GDM1 (cell line): ENCODE measurements at regions not wholly inside any gene's neighbourhood (a gene's known extent, or its start where the extent isn't known, plus 50 kb on each side); places are given as distances from the start of the nearest gene placed in this dataset.

Experiments
- DNase-seq: peaks from one replicate; lab custom pipeline; 2025; lab: John Stamatoyannopoulos, UW

DNA sequence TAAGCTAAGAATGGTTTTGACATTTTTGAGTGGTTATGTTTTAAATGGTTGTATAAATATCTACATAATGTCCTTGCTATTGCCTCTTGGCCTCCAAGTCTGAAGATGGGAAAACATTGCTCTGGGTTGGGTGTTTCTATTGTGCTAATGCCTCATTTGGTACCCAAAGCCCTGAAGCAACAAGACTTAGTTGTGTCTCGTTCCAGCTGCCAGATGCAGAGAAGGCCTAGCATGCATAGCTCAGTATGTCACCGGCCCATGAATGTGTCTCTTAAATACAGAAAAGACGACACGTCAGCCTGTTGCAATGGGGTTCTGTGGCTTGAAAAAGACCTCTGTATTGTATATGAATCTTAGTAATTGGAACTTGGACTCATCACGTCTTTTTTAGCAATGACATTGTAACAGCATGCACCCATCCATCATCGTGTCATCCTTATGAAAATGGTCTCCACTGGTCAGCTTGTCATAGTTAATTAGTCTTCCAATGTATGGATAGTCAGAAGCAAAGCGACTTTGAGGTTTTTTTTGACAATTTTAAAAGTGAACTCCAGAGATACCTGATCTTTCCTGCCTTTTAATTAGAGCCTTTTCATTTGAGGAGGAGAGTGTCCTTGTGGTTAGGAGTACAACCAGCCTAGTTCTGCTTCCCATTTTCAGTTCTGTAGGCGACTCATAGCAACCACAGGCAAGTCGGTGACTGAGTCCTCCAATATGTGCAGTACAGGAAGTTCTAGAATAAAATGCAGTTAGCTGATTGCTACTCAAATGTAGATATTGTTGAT lies 126.4 kb upstream of the GATB start:
- DNase-seq, result peak; percentile 10

DNA sequence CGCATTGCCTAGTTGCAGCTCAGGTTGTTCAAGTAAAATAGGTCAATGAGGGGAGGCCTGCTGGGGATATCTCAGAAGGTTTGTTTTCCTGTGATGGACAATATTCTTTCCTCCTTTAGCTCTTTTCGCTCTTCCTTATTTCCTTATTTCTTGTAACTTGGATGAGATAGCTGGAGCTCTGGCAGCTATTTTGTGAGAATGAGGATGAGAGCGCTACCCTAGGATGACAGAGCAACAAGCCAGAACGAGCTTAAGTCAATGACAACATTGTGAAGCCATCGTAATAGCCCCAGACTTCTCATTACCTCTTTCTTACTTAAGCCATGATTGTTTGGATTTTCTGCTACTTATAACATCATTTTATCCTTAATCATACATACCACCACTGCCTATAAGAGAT lies 124.3 kb upstream of the GATB start:
- no peak for DNase-seq

DNA sequence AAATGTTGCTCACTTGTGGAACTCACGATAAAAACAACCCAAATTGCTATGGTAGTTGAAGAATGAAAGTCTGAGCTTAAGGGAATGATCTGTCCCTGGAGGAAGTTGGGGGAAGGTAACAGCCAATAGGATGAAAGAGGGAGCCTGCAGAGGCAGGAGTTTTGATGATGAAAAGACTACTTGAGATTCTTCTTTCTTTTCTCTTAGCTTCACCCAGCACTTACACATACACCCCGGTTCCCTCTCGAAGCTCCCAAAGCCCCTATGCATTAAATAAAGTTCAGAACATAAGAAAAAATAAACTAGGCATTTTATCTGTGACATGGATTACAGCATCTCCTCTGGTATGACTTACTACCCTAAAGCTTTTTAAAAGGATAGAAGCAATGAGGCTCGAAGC lies 122.9 kb upstream of the GATB start:
- no peak for DNase-seq

GRCh38 chr4:151882072-151882803 lies 121.4 kb upstream of the GATB start:
- no peak for DNase-seq

DNA sequence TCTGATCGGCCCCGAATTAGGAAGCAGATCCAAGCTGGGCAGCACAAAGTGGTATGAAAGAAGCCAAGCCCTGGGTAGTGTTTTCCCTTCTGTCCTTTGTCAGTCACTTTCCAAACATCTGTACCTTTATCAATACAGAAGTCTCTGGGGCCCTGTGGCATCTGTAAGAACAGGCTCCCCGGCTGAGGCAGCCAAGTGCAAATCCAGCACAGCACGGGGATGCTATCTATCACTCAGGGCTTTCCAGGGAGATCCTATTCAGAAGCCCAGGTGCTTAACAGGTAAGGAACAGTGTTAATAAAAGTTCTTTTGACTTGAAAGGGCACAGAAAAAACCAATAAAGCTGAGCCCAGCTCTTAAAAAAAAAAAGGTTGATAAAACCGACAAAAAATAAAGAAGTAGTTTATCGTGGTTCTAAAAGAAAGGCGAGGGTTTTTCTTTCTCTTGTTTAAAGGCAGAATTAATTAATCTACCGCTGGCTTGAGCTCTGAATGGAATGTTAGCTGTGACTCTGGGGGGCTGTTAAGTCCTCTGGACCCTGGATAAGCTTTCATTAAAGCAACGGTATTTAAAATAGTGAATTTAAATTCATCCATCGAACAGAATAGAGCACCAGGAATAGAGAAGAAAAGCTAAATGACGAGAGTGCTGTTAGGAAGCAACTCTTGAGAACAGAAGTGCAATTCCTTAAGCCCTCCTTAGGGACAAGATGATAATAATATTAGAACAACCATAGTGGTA lies 119.1 kb upstream of the GATB start:
- DNase-seq, result no peak

- no peak for DNase-seq
Measured at GRCh38 chr4:151876381-151876988, 115.7 kb upstream of the GATB start.

GRCh38 chr4:151874328-151874727 lies 113.5 kb upstream of the GATB start:
- DNase-seq, result no peak

GRCh38 chr4:151866592-151866918 lies 105.7 kb upstream of the GATB start:
- no peak for DNase-seq

- no peak for DNase-seq
Measured at GRCh38 chr4:151865744-151866591, 105.2 kb upstream of the GATB start.

DNA sequence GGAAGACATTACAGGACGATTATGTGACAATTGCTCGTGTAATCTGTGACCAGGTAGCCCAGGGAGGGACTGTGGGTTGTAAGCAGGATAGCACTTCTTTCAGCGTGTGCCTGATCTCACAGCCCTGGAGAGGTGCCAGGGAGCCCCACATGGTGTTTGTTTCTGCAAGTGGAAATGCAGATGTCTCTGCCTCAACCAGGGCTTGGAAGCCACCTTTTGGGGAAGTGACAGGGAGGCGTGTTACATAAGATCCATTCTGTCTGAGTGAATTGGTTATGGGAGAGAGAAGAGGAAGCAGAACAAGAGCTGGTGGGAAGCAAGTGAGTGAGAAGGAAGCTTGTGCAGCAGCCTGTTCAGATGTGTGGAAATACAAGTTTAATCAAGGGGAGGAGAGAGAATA lies 104.5 kb upstream of the GATB start:
- peak; percentile 62 for DNase-seq

DNA sequence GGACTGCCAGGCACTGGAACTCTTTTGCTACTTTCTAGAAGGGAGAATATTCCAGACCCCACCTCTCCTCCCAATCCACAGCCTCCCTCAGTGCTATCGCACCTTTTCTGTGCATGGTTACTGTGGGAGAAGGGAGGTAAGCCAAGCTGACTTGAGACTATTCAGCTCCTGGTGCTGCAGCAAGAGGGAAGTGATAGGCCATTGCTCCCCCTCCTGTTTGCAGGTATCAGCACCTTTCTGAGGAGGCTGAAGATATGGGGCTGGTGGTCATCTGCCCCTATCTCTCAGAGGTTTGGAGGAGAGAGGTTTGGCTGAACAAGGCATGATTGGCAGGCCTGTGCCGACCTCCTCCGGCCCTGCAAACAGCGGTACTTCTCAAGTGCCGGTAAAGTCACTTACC lies 103.3 kb upstream of the GATB start:
- no peak for DNase-seq

DNA sequence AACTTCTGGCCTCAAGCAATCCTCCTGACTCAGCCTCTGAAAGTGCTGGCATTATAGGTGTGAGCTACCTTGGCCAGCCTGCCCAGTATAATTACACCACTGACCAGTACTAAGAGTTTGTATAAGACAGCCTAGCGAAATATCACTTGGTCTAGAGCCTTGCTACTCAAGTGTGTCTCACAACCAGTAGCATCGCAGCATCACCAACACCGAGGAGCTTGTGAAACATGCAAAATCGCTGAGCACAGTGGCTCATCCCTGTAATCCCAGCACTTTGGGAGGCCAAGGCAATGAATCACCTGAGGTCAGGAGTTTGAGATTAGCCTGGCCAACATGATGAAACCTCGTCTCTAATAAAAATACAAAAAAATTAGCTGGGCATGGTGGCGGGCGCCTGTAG lies 102.0 kb upstream of the GATB start:
- DNase-seq, result no peak

- DNase-seq, result no peak
Measured at GRCh38 chr4:151860561-151861093, 99.8 kb upstream of the GATB start.

DNA sequence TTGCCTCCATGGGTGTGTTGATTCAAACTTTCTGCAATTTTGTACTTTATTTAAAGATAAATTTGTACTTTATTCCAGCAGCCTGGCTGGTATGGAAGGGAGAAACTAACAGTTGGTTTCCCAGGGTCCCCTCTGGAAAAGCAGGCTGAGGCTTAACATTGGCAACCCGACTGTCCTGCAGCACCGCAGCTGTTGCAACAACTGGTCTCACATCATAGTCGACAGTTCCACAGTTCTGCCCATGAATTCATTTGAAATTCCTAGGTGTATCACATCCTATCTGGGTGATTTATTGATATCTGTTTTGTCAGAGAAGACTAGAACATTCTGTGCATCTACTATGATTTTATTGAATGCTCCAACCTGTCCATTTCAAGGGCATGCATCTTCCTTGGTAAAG lies 98.8 kb upstream of the GATB start:
- DNase-seq, result no peak

- no peak for DNase-seq
Measured at GRCh38 chr4:151858356-151858755, 97.5 kb upstream of the GATB start.

DNA sequence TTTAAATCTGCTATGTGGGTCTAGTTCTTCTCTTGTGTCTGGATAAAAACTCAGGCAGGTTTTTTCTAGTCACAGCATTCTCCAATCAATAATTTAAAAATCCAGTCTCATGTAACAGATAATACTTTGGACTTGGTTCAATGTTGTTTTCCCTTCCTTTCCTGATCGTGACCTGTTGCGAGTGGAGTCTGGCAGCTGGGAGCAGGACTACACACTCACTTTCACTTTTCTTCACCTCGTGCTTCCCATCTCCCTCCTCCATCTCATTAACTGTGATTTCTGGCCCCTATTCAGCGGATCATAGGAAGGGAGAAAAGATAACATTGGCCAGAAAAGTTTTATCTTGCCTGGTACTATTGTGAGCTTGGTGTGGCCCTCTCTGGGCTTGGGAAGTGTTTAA lies 96.6 kb upstream of the GATB start:
- no peak for DNase-seq

- no peak for DNase-seq
Measured at GRCh38 chr4:151855747-151856146, 94.9 kb upstream of the GATB start.

GRCh38 chr4:151854731-151855130 lies 93.9 kb upstream of the GATB start:
- no peak for DNase-seq

DNA sequence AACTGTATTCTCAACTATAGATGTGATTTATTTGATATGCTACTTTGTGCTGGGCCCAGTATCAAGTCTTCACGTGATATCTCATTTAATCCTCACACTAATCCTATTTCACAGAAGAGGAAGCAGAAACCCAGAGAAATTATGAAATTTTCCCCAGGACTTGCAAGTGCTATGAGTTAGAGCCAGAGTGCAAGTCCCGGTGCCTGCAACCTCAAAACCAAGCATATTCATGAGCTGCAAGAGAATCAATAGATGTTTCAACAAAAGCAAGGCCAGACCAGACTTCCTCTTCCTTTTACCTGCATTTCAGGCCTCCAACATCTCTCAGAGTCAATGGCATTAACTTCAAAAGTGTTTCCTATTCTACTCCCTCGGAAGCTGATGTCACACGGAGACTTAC lies 92.2 kb upstream of the GATB start:
- no peak for DNase-seq

DNA sequence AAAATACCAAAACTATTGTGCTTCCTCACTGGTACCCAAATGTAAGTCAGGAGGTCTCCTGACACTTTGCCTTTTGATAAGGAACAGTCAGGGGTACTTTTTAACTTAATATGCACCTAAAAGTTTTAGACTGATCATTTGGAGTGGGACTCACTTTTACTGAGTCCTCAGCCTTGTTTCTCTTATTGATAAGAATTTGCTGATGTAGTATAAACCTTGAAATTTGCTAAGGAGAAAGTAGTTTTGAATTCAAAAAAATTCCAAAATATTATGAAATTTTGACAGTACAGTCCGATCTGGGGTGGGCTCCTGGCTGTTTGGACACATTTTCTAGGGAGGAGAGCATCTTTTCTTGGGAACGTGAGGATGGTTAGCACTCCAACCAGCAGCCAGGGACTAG lies 91.4 kb upstream of the GATB start:
- DNase-seq, result no peak

DNA sequence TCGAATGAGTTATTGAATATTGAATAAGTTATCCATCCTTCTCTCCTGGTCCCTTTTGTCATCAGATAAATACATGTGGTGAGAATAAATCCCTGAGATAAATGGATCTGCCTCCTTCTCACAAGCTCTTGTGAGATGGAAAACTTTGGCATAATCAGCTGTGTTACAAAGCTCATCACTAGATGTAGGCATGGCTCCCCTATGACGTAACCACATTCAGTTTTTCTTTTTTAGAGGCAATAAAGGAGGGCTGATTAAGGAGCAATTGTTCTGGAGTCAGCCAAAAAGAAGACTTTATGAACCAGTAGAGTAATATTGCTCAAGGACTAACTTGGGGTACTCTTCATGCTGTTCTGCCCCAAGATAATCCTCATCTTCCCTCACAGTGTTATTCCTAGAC lies 90.5 kb upstream of the GATB start:
- DNase-seq, result no peak
